HG02970 (cell line): ENCODE measurements at regions not wholly inside any gene's neighbourhood (a gene's known extent, or its start where the extent isn't known, plus 50 kb on each side); places are given as distances from the start of the nearest gene placed in this dataset.

Experiments used
- ATAC-seq: cut with Tn5 transposase; IDR thresholded peaks from one replicate; pipeline ENCODE4 v1.9.1; 2021; ENCODE audit warnings: mild to moderate bottlenecking, moderate library complexity, moderate number of reproducible peaks; ENCODE audit not compliant: unreplicated experiment, low FRiP score

DNA sequence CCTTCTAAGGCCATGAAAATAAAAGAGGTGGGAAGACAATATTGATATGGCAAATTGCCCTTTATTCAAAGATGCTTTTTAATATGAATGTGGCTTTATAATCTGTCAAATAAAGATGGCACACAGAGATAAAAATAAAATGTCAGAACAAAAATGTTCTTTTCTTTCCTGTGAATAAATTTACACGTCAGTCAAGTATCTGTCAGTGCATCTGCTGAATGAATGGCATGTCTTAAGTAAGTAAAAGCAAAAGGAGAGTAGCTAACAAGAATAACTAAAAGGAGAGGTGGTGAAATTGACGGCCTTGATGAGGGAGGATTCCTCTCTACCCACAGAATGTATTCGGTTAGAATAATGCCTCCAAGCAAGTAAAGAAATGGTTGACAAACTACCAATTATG is 1021.7 kb upstream of the GBE1 start:
- no peak for ATAC-seq

DNA sequence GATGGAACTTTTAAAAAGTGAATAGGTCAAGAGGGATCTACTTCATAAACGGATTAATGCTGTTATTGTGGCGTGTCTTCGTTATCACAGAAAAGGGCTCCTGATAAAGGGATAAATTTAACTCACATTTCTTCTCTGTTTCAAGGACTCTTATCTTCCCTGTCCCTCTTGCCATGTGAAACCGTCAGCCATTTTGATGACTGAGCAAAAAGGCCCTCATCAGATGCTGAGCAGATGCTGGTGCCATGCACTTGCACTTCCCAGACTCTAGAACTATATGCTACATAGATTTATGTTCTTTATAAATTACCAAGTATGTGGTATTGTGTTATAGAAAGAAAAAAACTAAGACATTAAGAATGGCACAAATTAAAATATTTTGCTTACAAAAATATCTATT is 1011.8 kb upstream of the GBE1 start:
- ATAC-seq: no peak

DNA sequence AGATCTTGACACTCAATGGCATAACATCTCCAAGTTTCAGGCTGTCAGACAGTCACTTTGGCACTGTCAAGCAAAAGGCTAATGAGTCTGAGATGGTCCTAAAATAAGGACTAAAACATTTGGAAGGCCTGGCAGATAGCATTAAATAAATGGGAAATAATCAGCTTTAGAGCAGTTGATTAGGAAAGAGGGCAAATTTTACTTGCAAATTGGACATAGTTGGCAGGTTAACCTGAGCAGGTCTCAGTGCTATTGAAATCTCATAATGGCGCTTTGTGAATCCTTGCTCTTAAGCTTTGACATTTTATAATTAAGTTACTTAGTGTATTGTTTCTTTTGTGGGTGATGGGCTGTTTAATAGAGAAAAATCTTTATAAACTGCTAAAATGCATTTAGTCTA is 1003.1 kb upstream of the GBE1 start:
- no peak for ATAC-seq

DNA sequence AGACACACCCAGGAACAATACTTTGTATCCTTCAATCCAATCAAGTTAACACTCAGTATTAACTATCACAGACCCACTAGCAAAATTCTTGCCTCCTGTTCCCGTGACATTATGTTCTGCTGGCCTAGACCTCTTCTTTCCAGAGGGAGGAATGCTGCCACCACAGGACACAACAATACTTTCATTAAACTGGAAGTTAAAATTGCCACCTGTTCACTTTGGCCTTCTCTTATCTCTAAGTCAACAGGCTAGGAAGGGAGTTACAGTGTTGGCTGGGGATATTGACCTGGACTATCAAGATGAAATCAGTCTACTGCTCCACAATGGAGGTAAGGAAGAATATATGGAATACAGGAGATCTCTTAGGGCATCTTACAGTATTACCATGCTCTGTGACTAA is 1000.4 kb upstream of the GBE1 start:
- no peak for ATAC-seq

DNA sequence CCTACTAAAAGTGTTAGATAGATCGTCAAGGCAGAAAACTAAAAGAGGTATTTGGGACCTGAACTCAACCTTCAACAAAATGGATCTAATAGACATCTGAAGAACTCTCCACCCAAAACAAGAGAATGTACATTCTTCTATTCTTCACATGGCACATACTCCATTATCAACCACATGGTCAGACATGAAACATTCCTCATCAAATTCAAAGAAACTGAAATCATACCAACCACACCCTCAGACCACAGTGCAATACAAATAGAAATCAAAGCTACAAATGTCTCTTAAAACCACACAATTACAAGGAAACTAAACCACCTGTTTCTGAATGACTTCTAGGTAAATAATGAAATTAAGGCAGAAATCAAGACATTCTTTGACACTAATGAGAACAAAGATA is 984.1 kb upstream of the GBE1 start:
- ATAC-seq: no peak

DNA sequence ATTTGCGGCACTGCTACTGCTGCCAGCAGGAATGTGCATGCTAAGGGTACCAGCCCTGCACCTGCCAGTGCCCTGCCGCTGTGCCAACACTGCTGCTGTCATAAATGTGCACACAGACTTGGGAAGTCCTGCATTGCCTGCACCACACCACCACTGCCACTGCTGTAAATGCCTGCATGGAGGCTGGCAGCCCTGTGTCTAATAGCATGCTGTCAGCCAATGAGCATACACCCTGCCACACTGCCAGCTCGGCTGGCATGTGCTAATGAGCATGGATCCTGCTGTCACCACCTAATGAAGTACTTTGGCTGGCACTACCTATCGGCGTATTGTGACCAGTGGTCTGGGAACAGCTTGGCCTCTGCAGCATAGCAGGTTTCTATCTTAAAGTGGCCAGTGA is 981.8 kb upstream of the GBE1 start:
- no peak for ATAC-seq

DNA sequence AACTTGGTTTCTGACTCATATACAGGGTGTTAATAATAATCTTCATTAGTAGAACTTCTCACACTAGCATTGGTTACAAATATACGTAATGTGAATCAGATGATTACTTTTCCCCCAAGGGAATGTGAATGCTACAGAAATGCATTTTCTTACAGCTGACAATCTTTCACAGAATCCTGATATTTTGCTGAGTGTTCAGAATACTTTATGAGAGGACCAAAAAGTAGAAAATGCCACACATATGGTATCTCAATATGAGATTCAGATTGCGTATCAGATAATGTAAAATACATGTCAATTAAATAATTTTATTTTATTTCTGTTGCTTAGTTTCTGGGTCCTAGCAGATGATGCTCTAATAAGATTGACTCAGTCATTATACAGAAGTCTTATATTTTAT is 979.9 kb upstream of the GBE1 start:
- ATAC-seq: no peak

DNA sequence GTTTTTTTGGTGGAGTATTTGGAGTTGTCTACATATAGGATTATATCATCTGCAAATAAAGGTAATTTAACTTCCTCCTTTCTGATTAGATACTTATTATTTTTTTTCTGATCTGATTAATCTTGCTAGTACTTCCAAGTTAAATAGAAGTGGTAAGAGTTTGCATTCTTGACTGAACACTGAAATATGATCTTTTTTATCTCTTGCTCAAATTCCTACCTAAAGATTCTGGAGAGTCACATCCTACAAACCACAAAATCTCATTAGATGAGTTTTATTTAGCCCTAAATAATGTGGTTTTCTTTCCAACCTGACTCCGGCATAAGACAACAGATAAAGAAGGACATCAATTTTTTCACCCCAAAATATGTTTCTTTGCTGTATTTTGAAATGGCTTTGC is 977.9 kb upstream of the GBE1 start:
- ATAC-seq: no peak

DNA sequence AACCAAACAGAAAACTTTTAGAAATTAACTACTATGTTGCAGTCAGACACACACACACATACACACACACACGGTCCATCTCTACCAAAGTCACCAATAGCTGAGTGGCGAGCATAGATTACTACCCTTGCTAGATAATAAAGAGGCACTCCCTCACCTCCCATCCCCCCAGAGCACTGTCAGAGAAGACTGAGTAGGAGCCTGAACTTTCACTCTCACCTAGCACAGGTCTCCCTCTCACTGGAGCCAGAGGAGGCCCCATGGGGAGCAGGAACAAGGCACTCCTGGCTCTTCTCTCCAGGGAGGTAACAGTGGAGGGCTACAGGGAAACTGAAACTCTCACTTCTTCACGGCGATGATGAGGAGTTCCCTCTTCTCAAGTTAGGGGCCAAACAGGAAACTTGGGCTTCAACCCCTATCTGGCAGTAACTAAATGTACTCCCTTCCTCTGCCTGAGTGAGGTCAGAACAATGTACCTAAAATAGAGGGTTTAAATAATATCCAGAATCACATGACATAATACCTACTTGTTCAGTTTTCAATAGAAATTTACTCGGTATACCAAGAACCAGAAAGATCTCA is 975.3 kb upstream of the GBE1 start:
- ATAC-seq: no peak

DNA sequence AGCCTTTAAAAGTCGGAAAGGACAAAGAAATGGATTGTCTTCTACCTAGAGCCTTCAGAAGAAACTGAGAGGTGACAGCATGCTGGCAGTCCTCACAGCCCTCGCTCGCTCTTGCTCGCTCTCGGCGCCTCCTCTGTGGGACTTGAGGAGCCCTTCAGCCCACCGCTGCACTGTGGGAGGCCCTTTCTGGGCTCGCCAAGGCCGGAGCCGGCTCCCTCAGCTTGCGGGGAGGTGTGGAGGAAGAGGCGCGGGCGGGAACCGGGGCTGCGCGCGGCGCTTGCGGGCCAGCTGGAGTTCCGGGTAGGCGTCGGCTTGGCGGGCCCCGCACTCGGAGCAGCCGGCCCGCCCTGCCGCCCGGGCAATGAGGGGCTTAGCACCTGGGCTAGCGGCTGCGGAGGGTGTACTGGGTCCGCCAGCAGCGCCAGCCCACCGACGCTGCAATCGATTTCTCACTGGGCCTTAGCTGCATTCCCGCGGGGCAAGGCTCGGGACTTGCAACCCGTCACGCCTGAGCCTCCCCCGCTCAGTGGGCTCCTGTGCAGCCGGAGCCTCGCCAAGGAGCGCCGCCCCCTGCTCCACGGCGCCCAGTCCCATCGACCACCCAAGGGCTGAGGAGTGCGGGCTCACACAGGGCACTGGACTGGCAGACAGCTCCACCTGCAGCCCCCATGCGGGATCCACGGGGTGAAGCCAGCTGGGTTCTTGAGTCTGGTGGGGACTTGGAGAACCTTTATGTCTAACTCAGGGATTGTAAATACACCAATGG is 953.8 kb upstream of the GBE1 start:
- no peak for ATAC-seq

DNA sequence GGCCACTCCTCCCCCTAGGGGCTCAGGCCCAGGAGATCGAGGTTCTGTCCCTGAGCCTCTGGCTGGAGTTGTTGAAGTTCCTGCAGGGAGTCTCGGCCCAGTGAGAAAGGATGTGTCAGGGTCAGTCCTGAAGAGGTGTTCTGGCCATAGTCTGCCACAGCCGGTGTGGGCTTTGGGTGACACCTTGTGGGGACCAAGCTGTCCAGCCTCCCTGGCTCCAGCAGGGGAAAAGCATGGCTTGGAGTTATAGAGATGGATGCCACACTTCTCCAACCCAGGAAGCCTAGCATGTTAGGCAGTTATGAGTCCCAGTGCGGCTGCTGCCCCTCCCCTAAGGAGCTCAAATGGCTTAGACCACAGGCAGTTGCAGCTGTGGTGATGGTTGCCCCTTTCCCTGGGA is 945.6 kb upstream of the GBE1 start:
- ATAC-seq: no peak

DNA sequence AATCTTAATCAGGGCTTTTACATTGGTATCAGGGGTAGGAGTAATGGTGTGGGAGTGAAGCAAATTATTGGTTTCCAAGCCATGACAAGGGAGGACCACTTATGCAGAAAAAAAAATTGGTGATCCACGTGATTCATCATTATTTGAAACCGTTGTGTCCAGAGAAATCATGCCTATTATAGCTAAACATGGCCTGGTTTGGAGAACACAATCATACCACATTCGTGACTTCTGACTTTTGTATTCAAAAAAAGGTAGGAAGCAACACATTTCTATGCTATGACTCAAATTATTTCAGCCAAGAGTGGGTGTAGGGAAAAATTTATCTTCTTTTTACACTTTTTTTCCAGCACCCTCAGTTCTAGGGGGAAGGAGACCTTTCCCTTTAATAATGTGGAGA is 924.3 kb upstream of the GBE1 start:
- no peak for ATAC-seq

DNA sequence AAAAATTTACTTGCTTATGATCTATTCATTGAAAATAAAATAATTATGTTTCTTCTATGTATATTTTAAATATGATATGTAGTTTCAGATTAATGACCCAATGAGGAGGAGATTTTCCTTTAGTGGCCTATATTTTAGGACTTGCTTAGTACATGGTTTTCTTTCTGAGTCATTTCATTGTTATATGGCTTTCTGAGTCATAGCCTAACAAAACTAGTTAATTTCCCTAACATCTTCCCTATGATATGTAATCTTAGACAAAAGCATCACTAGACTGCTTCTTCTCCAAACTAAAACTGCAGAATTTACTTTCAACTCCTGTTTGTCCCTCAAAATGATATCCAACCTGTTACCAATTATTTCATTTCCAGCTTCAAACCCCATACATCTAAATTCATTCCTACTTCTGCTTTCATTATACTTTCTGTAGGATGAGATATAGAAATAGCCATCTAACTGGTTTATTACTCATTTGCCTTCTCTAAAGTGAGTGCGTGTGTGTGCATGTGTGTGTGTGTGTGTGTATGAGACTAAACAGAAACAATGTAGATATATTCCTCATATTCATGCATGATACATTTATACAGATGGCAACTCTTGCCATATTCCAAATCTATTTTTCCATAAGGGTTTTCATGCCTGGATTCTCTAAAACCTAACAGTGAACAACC is 915.0 kb upstream of the GBE1 start:
- no peak for ATAC-seq

DNA sequence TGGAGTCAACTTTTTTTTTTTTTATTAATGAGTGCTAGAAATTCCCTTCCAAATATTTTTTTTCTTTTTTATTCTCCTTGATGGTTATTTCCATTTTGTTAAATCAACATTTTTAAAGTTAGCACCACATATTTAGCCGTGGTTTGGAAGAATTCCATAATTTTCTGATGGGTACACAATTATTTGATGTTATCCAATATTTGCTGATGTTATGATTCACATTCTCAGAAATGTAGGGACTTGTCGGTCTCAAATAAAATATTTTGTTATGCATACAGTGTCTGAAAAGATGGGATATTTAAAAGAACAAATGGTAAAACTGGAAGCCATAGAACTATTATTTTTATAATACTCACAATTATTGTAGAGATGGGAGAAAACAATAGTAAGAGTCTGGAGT is 911.5 kb upstream of the GBE1 start:
- ATAC-seq: no peak

DNA sequence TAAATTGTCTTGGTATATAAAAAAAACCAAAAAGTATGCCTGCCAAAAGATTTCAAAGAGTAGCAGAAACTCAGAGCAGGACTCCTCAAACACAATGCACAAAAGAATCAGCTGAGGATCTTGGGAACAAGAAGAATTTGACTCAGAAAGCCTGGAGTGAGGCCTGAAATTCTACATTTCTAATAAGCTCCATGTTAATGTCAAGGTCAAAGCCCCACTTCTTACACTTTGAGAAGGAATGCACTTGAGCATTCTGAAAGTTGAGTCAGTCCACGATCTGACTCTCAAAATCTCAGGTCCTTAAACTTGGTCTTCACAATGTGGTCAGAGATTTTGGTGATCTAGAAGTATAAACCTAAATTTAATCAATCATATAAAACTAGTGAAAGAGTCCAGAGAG is 910.0 kb upstream of the GBE1 start:
- ATAC-seq: no peak

DNA sequence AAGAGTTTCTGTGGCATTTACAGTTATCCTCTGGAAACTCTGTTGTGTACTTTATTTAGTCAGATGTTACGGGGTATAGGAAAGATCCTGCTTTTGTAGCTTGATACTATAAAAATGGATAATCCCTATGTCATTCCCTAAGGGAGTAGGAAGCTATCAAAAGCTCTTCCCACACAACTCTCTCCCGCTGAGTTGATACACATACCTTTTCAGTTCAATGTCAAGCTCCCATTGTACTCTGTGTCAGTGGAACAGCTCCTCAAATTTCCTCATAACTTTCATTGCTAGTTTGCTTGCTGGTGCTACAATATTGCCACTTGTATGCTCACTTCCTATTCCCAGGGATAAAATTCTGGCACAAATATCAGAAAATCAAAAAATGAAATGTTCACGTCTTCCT is 893.3 kb upstream of the GBE1 start:
- ATAC-seq: no peak

DNA sequence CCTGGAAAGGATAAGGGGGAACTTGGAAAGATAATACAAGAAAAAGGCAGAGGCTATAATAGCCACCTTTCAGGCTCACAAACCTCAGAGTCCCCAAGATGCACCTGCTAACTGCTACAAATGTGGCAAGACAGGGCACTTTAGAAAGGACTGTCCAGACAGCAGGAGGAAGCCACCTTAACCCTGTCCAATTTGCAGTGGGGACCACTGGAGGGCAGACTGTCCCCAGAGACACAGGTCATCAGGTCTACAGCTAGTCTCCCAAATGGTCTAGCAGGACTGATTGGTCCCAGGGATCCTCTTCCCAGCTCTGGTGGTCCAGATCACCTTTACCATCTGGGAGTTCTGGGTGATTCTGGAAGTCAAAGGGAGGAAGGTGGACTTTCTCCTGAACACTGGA is 882.5 kb upstream of the GBE1 start:
- no peak for ATAC-seq

DNA sequence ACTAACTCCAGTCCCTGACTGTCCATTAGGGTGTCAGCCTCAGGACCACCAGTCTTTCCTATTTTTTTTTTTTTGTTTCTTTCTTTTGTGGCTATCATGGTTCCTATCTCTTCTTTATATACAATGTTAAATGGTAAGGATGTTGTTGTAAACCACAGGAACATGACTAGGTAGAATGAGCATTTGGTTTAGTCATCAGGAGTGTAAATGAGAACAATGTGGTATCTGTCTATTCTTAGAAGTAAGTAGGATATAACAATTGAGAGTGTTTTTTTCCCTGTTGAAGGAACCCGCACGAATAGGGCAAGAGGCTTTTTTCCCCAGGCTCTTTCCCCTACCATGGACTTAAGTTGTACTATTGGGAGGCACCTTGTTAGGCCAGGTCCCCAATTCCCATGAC is 880.3 kb upstream of the GBE1 start:
- no peak for ATAC-seq

DNA sequence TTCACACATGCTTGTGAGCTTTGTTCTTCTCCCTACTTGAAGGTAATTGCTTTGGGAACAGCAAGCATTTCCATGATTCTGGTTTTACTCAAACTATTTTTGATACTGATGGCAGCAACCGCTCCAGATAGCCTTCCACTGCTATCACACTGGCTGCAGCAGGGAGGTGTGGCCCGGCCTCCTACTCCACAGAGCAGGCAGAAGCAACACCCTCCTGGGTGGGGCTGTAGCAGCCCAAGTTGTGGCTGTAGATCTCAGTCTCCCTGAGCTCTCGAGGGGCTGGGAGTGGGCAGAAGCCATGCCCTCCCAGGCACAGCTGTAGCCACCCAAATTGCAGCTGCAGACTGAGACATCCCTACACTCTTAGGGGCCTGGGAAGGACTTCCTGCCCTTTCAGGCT is 878.8 kb upstream of the GBE1 start:
- no peak for ATAC-seq

DNA sequence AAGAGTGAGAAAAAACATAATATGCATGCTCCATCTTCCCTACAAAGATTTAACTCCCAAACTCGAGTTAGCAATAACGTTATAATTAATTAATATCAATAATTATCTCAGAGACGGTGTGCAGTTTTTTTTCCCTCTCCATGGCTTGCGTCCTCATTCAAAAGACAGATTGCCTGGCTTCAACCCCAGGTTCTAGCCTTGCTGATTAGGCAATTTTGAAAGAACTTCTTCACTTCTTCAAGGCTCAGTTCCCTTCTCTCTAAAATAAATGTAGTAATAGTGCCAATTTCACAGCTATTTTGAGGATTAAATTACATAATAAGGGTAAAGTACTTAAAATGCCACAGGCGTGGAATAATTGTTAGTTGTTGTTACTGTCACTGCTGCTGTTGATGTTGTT is 876.1 kb upstream of the GBE1 start:
- no peak for ATAC-seq

DNA sequence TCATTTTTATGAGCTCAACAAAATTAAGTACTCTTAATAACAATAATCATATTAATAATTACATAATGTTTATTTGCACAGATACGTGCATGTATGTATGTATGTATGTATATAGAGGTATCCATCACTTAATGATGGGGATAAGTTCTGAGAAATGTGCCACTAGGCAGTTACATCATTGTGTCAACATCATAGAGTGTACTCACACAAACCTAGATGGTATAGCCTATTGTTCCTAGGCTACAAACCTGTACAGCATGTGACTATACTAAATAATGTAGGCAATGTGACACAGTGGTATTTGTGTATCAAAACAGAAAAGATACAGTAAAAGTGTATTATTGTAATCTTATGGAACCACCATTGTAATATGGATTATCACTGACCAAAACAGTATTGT is 874.7 kb upstream of the GBE1 start:
- ATAC-seq: no peak

DNA sequence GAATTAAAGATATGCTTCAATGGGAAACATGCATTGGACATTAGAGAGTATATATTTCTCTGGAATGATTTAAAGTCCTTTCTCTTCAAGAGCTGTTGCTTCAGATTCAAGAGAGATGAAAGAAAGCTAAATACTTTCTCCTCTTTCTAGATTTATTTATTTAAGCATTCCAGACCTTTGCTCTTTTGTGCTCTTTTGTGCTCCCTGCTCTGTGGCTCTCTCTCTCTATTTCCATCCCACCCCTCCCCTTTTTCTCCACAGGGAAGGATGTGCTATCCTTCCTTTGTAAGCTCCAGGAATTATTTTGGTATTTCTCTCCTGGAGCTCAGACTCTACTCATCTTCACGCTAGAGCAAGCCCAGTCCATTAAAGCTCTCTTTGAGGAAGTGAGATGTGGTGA is 871.9 kb upstream of the GBE1 start:
- ATAC-seq: no peak
